Nephron (organoid): ENCODE measurements at regions not wholly inside any gene's neighbourhood (a gene's known extent, or its start where the extent isn't known, plus 50 kb on each side); places are given as distances from the start of the nearest gene placed in this dataset.
A peak's percentile ranks its signal among the peaks of the same experiment; 100 is the strongest.

Experiments used
- H3K27ac Mint-ChIP-seq, 3 experiments: 2 replicates each; pipeline ENCODE4 v1.8.0; 2020; ENCODE audit warnings: mixed read lengths in 3 of 3, mild to moderate bottlenecking in 2 of 3, moderate library complexity in 1 of 3
- H3K27me3 Mint-ChIP-seq: 2 replicates; pipeline ENCODE4 v1.8.0; 2021; ENCODE audit warnings: low read depth, mild to moderate bottlenecking, moderate library complexity, mixed read lengths
- H3K36me3 Mint-ChIP-seq: 2 replicates; pipeline ENCODE4 v1.8.0; 2020; ENCODE audit warnings: low read depth, mixed read lengths
- H3K4me1 Mint-ChIP-seq: 2 replicates; pipeline ENCODE4 v1.8.0; 2020; ENCODE audit warnings: mixed read lengths
- H3K4me3 Mint-ChIP-seq, 3 experiments: 2 replicates each; pipeline ENCODE4 v1.8.0; 2020; ENCODE audit warnings: mild to moderate bottlenecking in 3 of 3, mixed read lengths in 3 of 3, moderate library complexity in 2 of 3
- H3K9me3 Mint-ChIP-seq: 2 replicates; pipeline ENCODE4 v1.8.0; 2020; ENCODE audit warnings: mixed read lengths
- TF ChIP-seq, protein P1 (sequence below), 3 experiments: fragments of 200-600 bp; sonication (generic); IDR thresholded peaks; one replicate each; pipeline ENCODE4 v1.5.0; 2021; ENCODE audit warnings: antibody characterized with exemption in 3 of 3; ENCODE audit not compliant: unreplicated experiment in 3 of 3

DNA sequence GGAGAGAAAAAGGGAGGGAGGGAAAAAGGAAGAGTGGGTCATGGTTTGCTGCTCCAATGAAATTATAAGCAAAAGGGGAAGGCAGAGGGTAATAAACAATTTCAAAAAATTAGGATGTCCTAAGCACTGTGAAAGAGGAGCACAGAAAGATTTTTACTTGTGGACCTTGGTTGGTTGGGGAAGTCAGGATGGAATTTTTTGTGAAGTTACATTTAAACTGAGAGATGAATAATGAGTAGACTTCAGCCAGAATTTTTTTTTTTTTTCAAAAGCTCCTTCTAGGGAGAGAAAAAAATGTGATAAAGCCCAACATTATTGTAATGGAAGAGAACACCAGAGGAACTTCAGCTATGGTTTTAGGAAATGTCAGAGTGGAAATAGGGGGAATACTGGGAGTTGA, 515.9 kb upstream of the PAPPA start:
- Mint-ChIP-seq H3K36me3 (no peaks in the 10 kb centered on the region), H3K27me3 (no peaks in the 10 kb centered on the region), H3K27ac (no peak overlapping the region), H3K4me3 (no peak overlapping the region), H3K4me1 (no peaks in the 10 kb centered on the region), H3K9me3 (no peaks in the 10 kb centered on the region)
- TF ChIP-seq, protein P1, sequence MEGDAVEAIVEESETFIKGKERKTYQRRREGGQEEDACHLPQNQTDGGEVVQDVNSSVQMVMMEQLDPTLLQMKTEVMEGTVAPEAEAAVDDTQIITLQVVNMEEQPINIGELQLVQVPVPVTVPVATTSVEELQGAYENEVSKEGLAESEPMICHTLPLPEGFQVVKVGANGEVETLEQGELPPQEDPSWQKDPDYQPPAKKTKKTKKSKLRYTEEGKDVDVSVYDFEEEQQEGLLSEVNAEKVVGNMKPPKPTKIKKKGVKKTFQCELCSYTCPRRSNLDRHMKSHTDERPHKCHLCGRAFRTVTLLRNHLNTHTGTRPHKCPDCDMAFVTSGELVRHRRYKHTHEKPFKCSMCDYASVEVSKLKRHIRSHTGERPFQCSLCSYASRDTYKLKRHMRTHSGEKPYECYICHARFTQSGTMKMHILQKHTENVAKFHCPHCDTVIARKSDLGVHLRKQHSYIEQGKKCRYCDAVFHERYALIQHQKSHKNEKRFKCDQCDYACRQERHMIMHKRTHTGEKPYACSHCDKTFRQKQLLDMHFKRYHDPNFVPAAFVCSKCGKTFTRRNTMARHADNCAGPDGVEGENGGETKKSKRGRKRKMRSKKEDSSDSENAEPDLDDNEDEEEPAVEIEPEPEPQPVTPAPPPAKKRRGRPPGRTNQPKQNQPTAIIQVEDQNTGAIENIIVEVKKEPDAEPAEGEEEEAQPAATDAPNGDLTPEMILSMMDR (IDR thresholded peaks at IDR 0.05; ENCODE audit: unreplicated experiment in 3 of 3), result no peak

DNA sequence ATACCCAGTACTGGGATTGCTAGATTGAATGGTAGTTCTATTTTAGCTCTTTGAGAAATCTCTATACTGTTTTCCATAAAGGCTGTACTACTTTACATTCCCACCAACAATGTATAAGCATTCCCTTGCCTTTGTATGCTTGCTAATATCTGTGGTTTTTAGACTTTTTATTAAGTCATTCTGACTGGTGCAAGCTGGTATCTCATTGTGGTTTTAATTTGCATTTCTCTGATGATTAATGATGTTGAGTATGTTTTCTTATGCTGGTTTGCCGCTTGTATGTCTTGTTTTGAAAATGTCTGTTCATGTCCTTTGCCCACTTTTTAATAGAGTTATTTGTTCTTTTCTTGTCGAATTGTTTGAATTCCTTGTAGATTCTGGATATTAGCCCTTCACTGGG, 512.7 kb upstream of the PAPPA start:
- no peak overlapping the region for H3K4me3 Mint-ChIP-seq
- TF ChIP-seq, protein P1 (IDR thresholded peaks at IDR 0.05; ENCODE audit: unreplicated experiment in 3 of 3), result no peak
- no peaks in the 10 kb centered on the region for H3K36me3 Mint-ChIP-seq
- H3K9me3 Mint-ChIP-seq, result no peaks in the 10 kb centered on the region
- H3K4me1 Mint-ChIP-seq, result no peaks in the 10 kb centered on the region
- H3K27me3 Mint-ChIP-seq, result no peaks in the 10 kb centered on the region
- no peak overlapping the region for H3K27ac Mint-ChIP-seq

DNA sequence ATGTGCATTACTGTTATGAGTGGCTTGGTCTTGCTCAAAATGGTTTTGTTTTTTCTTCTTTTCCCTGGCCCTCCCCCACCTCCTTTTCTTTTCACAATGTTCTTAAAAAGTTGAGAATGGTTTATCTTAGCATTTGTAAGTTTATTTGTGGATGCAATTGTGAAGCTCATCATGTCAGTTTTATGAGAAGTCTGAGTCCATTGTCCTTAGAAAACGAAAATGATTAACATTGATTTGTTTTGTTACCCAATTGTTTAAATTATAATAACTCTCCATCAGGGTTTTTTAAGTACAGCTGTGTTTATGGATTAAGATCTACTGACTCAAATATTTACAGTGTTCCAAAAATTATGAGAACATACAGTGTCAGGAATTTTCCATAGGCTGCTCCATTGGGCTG, 511.3 kb upstream of the PAPPA start:
- Mint-ChIP-seq H3K27me3 (no peaks in the 10 kb centered on the region), H3K27ac (no peak overlapping the region), H3K4me1 (no peaks in the 10 kb centered on the region), H3K9me3 (no peaks in the 10 kb centered on the region), H3K4me3 (no peak overlapping the region), H3K36me3 (no peaks in the 10 kb centered on the region)
- TF ChIP-seq, protein P1 (IDR thresholded peaks at IDR 0.05; ENCODE audit: unreplicated experiment in 3 of 3), result no peak

DNA sequence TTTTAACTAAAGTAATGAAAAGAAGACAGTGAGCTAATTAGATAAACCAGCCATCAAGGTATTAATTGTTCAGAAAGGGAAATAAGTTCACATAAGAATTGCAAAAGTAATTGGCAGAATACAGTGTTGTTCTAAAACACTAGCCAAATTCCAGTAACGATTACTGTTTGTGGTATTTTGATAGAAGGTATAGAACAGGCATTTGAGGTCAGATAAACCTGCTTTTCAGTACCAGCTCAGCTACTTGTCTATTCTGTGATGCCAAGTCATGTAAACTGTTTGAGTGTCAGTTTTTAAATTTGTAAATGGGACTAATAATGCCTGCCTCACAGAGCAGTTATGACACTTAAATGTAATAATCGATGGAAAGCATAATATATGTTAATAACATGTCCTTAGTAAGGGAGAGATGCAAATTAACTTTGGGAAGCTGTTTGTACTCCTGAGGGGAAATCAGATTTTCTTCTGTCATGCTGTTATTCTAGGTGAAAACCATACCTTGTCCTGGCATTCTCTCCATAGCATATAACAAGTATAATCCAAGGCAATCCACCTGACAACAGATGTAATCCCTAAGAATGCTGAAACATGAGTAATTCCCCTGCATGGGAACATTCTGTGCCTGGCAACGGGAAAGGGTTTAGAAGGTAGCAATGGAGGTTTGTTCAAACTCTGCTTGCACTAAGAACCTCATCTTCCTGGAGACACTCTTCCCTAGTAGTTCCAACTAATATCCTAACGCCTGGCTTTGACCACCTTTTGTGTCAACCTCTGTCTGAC, 509.5 kb upstream of the PAPPA start:
- Mint-ChIP-seq H3K36me3 (no peaks in the 10 kb centered on the region), H3K4me1 (no peaks in the 10 kb centered on the region), H3K9me3 (no peaks in the 10 kb centered on the region), H3K4me3 (no peak overlapping the region), H3K27ac (no peak overlapping the region), H3K27me3 (no peaks in the 10 kb centered on the region)
- TF ChIP-seq, protein P1 (IDR thresholded peaks at IDR 0.05; ENCODE audit: unreplicated experiment in 3 of 3), result no peak

DNA sequence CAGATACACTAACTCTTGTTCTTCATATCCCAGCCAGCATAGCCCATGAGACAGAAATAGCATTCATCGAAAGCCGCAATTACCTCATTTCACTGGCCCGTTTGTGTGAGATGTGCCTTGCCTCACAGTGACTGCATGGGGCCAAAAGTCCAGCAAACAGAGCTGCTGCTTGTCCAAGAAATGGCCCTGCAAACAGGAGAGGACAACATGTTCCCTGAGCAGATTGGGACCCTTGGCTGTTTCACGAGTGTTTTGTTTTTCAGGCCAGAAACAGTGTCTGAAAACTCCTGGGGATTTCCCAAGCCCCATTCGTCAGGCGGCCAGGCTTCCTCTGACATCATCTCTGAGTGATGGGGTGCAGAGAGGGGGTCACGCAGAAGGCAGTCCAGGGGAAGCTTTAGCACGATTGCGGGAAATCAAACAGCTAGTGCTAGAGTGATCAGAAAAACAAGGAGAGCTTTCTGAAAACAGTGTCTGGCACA, 503.6 kb upstream of the PAPPA start:
- H3K4me1 Mint-ChIP-seq, result no peaks in the 10 kb centered on the region

More for the DNA sequence above, 503.6 kb upstream of the PAPPA start:
- H3K4me3 Mint-ChIP-seq, result no peak overlapping the region
- peak overlapping the region in 2 of 3 experiments; percentile 23 to 49 for H3K27ac Mint-ChIP-seq
- H3K9me3 Mint-ChIP-seq, result no peaks in the 10 kb centered on the region
- TF ChIP-seq, protein P1 (IDR thresholded peaks at IDR 0.05; ENCODE audit: unreplicated experiment in 3 of 3), result no peak
- no peaks in the 10 kb centered on the region for H3K27me3 Mint-ChIP-seq
- no peaks in the 10 kb centered on the region for H3K36me3 Mint-ChIP-seq
